ENCODE measurements at regions not wholly inside any gene's neighbourhood (a gene's known extent, or its start where the extent isn't known, plus 50 kb on each side); places are given as distances from the start of the nearest gene placed in this dataset.

DNA sequence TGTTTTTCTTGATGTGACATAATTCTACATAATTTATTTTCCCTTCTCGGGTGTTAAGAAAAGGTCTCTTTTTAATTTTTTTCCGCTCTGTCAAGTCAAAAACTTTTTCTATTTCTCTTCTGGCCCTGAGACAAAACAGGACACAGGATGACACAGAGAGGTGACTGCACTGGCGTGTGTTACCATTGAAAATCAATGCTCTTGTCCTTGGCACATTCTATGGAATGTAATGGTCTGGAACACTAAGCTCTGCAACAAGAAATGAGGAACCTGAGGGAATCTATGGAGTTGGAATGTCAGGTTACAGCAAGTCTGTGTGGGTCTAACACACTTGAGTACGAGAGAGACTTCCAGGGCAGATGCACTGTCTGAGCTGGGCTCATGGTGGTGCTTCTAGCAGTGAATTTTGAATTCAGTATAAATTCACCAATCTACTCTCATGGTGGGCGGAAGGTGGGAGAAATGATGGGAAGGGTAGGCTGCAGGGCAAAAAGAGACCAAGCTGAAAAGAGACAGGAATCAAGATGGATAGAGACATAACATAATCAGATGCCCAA is 508.3 kb downstream of the TUSC7 start:
- no peaks in the 10 kb centered on the region for H3K4me1 Mint-ChIP-seq
- TF ChIP-seq, protein P1, sequence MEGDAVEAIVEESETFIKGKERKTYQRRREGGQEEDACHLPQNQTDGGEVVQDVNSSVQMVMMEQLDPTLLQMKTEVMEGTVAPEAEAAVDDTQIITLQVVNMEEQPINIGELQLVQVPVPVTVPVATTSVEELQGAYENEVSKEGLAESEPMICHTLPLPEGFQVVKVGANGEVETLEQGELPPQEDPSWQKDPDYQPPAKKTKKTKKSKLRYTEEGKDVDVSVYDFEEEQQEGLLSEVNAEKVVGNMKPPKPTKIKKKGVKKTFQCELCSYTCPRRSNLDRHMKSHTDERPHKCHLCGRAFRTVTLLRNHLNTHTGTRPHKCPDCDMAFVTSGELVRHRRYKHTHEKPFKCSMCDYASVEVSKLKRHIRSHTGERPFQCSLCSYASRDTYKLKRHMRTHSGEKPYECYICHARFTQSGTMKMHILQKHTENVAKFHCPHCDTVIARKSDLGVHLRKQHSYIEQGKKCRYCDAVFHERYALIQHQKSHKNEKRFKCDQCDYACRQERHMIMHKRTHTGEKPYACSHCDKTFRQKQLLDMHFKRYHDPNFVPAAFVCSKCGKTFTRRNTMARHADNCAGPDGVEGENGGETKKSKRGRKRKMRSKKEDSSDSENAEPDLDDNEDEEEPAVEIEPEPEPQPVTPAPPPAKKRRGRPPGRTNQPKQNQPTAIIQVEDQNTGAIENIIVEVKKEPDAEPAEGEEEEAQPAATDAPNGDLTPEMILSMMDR (IDR thresholded peaks at IDR 0.05) = no peak

DNA sequence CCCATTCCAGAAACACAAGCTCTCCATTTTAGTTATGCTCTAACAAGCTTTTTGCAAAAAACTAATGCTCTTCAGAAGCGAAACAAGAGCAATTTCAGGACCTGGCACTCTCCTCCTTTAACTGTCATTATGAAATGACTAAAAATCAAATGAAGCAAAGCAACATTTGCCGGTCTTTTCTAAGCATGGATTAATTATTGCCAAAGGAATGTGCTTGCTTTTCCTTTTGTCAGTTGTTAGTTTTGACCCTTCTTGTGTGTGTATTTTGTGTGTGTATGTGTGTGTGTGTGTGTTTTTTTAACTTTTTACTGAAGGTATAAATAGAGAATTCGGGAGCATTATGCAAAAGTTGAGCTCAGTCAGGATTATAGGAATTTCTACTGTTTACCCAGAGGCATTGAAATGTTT is 509.1 kb downstream of the TUSC7 start:
- TF ChIP-seq, protein P1 (IDR thresholded peaks at IDR 0.05) = no peak
- no peaks in the 10 kb centered on the region for H3K36me3 Mint-ChIP-seq (ENCODE audit: low read depth)
- H3K9me3 Mint-ChIP-seq = no peaks in the 10 kb centered on the region
- H3K27me3 Mint-ChIP-seq (ENCODE audit: low read depth, poor library complexity) = peaks cover 3% of the 10 kb centered on the region
- no peak overlapping the region for H3K27ac Mint-ChIP-seq
- H3K4me1 Mint-ChIP-seq = no peaks in the 10 kb centered on the region
- H3K4me3 Mint-ChIP-seq = no peak overlapping the region
- no peak for DNase-seq

More for the DNA sequence above, 508.3 kb downstream of the TUSC7 start:
- no peak overlapping the region for H3K27ac Mint-ChIP-seq
- peaks cover 3% of the 10 kb centered on the region for H3K27me3 Mint-ChIP-seq (ENCODE audit: low read depth, poor library complexity)
- DNase-seq = no peak
- no peaks in the 10 kb centered on the region for H3K36me3 Mint-ChIP-seq (ENCODE audit: low read depth)
- no peak overlapping the region for H3K4me3 Mint-ChIP-seq
- H3K9me3 Mint-ChIP-seq = peaks cover 1% of the 10 kb centered on the region

DNA sequence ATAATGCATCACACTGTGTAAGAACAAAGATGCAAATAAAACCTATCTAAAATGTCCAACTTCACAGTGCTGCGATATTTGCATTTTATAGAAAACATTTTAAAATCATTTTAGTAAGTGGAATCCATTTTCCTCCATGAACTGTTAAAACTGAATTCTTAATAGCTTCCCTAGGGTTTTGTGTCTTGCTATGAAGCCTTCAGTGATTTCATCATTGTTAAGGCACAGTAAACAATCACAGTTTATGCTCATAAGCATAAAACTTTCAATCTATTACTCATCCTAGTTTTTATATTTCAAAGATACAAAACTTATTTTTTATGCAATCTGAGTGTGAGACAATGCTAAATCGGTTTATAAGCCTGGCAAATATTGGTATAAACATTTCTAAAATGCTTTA is 509.7 kb downstream of the TUSC7 start:
- Mint-ChIP-seq H3K4me3 (no peak overlapping the region), H3K27ac (no peak overlapping the region), H3K36me3 (ENCODE audit: low read depth) (no peaks in the 10 kb centered on the region), H3K9me3 (no peaks in the 10 kb centered on the region), H3K4me1 (no peaks in the 10 kb centered on the region), H3K27me3 (ENCODE audit: low read depth, poor library complexity) (peaks cover 3% of the 10 kb centered on the region)
- TF ChIP-seq, protein P1 (IDR thresholded peaks at IDR 0.05) = no peak
- no peak for DNase-seq

DNA sequence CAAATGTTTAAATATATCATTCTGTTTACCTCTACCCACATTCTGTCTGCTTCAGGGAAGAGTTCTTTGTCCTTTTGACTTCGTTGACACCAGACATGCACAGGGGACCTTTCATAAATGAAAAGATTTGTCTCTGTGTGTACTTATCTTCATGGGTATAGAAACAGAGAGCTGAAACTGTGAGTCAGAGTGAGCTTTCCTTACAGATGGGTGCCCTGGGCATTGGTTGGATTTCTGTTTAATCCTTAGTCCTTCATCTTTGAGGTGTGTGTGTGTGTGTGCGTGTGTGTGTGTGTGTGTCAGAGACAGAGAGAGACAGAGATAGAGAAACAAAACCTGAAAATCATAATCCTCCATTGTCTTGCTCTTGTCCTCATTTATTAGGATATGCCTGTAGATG is 517.4 kb downstream of the TUSC7 start:
- H3K27ac Mint-ChIP-seq = no peak overlapping the region
- TF ChIP-seq, protein P1 (IDR thresholded peaks at IDR 0.05) = no peak
- H3K4me3 Mint-ChIP-seq = no peak overlapping the region
- no peaks in the 10 kb centered on the region for H3K9me3 Mint-ChIP-seq
- no peak for DNase-seq
- H3K36me3 Mint-ChIP-seq (ENCODE audit: low read depth) = no peaks in the 10 kb centered on the region
- H3K27me3 Mint-ChIP-seq (ENCODE audit: low read depth, poor library complexity) = peaks cover 9% of the 10 kb centered on the region
- peaks cover 6% of the 10 kb centered on the region for H3K4me1 Mint-ChIP-seq

DNA sequence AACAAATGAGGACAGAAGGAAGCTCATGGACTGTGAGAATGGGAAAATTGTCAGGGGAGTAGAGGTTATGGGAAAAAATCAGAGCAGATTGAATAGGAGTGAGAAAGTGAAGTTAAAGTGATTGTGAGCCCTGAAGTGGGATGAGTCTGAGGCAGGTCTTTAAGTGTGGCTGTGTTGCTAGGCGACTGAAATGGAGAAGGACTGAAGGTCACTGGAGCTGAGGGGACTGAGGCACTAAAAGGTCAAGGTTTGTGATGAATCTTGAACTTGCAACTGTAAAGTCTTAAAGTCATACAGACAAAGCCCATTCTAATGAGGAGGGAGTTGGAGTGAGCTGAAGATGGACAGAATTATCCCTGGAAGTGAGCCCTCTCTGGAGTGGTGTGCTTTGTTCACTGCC is 518.9 kb downstream of the TUSC7 start:
- no peaks in the 10 kb centered on the region for H3K36me3 Mint-ChIP-seq (ENCODE audit: low read depth)
- TF ChIP-seq, protein P1 (IDR thresholded peaks at IDR 0.05) = no peak
- H3K9me3 Mint-ChIP-seq = no peaks in the 10 kb centered on the region
- peaks cover 9% of the 10 kb centered on the region for H3K27me3 Mint-ChIP-seq (ENCODE audit: low read depth, poor library complexity)
- no peak overlapping the region for H3K4me3 Mint-ChIP-seq
- H3K27ac Mint-ChIP-seq = no peak overlapping the region
- peaks cover 6% of the 10 kb centered on the region for H3K4me1 Mint-ChIP-seq
- no peak for DNase-seq

DNA sequence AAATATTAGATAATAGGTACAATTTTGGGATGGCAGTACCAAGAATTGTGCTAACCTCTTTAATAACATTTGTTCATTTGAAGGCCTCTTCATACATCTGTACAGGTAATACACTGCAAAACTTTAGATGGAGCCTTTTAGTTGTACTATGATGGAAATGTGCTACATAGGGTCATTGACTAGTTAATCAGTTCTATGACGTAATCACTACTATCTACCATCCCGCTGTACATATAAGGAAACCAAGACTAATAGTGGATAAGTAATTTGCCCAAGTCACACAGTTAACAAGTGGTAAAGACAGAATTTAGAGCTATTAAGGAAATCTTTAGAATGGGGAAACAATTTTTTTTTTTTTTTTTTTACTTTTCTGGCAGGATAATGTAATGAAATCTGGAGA is 521.3 kb downstream of the TUSC7 start:
- Mint-ChIP-seq H3K9me3 (no peaks in the 10 kb centered on the region), H3K4me1 (peaks cover 6% of the 10 kb centered on the region), H3K27ac (no peak overlapping the region), H3K27me3 (ENCODE audit: low read depth, poor library complexity) (peaks cover 9% of the 10 kb centered on the region), H3K36me3 (ENCODE audit: low read depth) (no peaks in the 10 kb centered on the region), H3K4me3 (no peak overlapping the region)
- DNase-seq = no peak
- TF ChIP-seq, protein P1 (IDR thresholded peaks at IDR 0.05) = no peak

All from nephron progenitor cell (in vitro differentiated cells).